T-helper 17 cell (primary cell): ENCODE measurements at regions not wholly inside any gene's neighbourhood (a gene's known extent, or its start where the extent isn't known, plus 50 kb on each side); places are given as distances from the start of the nearest gene placed in this dataset.

Experiments
- ATAC-seq: fragments of 150-1000 bp; cut with Tn5 transposase; 2 replicates; pipeline ENCODE4 v1.10.0; 2021; ENCODE audit warnings: mild to moderate bottlenecking, moderate library complexity
- DNase-seq, 3 donors: peaks; one replicate each; pipeline versions ENCODE4 v3.0.0 to v3.0.0-alpha.2; 2020 to 2021
- H3K9me3 ChIP-seq: one replicate; pipeline ENCODE4 v1.7.0; 2013; ENCODE audit warnings: low read length, mild to moderate bottlenecking; ENCODE audit not compliant: control insufficient read depth, poor library complexity, severe bottlenecking
- H3K27ac Mint-ChIP-seq: one replicate; pipeline ENCODE4 v1.8.0; 2022; ENCODE audit warnings: mild to moderate bottlenecking, moderate library complexity, mixed read lengths
- H3K27me3 Mint-ChIP-seq: one replicate; pipeline ENCODE4 v1.8.0; 2022; ENCODE audit warnings: mixed read lengths
- H3K36me3 Mint-ChIP-seq: one replicate; pipeline ENCODE4 v1.8.0; 2022; ENCODE audit warnings: low read depth, mixed read lengths
- H3K4me1 Mint-ChIP-seq: one replicate; pipeline ENCODE4 v1.8.0; 2022; ENCODE audit warnings: mild to moderate bottlenecking, mixed read lengths
- H3K4me3 Mint-ChIP-seq: one replicate; pipeline ENCODE4 v1.8.0; 2022; ENCODE audit warnings: mild to moderate bottlenecking, moderate library complexity, mixed read lengths

DNA sequence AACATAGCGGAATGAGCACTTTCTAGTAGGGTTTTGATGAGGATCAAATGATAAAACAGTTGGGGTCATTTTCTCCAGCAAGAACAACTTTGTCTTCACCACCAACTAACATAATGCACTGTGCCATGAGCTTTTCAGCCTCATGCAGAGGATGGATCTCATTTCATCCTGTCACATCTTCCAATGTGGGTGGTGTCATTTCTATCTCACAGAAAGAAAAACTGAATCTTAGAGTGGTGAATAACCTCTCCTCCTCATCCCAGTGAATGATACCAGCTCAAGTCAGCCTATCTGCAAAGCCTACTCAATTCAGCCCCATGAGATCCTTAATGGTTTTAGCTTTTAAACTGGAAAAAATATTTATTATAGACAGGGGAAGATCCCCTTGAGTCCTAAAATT lies 1147.2 kb downstream of the VRK1 start:
- Mint-ChIP-seq H3K27ac (no peak overlapping the region), H3K27me3 (no peaks in the 10 kb centered on the region), H3K4me1 (no peaks in the 10 kb centered on the region), H3K36me3 (peaks cover 5% of the 10 kb centered on the region), H3K4me3 (no peak overlapping the region)
- no peaks in the 10 kb centered on the region for H3K9me3 ChIP-seq
- DNase-seq (no peak), ATAC-seq (no peak)

DNA sequence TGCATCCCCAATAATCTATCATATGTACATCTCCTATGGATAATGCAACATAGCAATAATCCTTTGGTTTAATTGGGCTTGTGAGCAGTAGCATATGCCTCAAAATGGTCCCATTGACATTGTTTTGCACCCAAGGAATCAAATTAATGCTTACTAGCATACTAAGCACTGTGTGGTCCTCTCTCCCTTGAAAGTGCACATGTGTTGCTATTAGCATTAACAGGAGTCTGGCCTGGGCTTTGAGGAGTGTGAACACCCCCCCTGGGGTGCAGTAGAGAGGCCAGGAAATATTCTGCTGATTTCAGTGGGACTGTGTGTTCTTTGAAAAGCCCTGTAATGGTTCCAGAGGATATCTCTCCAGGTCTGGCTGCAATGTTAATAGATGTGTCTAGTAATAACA lies 1148.4 kb downstream of the VRK1 start:
- Mint-ChIP-seq H3K27ac (no peak overlapping the region), H3K4me1 (no peaks in the 10 kb centered on the region), H3K36me3 (peaks cover 5% of the 10 kb centered on the region), H3K4me3 (no peak overlapping the region), H3K27me3 (no peaks in the 10 kb centered on the region)
- ATAC-seq (no peak), DNase-seq (no peak)
- H3K9me3 ChIP-seq, result no peaks in the 10 kb centered on the region

GRCh38 chr14:97946240-97946639 lies 1149.1 kb downstream of the VRK1 start:
- Mint-ChIP-seq H3K36me3 (peaks cover 5% of the 10 kb centered on the region), H3K4me3 (no peak overlapping the region), H3K27ac (no peak overlapping the region), H3K27me3 (no peaks in the 10 kb centered on the region), H3K4me1 (peaks cover 2% of the 10 kb centered on the region)
- ATAC-seq, result no peak
- H3K9me3 ChIP-seq, result no peaks in the 10 kb centered on the region
- DNase-seq, result no peak

DNA sequence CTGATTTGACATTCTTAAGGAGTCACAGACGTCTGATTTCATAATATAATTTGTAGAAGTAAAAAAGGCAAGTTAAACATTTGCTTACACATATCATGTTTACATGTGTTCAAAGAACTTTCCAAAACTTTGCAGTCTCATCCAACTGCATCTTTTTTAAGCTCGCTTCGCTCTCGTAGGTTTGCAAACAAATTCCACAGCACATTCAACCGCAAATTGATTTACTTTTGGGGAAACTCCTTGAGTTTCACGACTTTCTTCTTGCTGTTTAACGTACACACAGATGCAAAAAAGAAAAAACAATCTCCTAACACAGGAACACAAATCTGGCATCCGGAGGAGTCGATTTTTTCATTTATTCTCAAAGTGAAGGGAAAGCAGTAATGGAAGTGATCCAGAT lies 1149.5 kb downstream of the VRK1 start:
- Mint-ChIP-seq H3K27me3 (no peaks in the 10 kb centered on the region), H3K4me3 (no peak overlapping the region), H3K4me1 (peaks cover 2% of the 10 kb centered on the region), H3K36me3 (peaks cover 5% of the 10 kb centered on the region), H3K27ac (no peak overlapping the region)
- no peaks in the 10 kb centered on the region for H3K9me3 ChIP-seq
- no peak for DNase-seq
- ATAC-seq, result no peak

DNA sequence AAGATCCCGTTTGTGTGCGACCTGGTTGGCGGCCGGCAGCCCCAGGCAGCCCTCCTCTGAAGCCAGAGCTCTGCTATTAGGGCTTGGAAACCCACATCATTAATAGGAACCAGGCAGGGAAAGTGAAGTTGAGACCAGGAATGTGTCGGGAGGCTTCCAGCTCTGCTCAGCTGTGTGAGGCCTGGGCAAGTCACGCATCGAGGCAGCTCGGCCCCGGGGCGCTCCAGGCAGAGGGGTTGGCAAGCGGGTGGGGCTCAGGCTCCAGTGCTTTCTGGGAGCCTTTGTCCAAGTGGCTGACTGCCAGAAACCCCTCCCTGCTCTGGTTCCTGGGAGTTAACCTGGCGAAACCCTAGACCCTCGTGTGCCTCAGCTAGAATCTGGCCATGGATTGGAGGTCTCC lies 1151.7 kb downstream of the VRK1 start:
- Mint-ChIP-seq H3K4me1 (peaks cover 8% of the 10 kb centered on the region), H3K27ac (no peak overlapping the region), H3K27me3 (no peaks in the 10 kb centered on the region), H3K36me3 (peaks cover 5% of the 10 kb centered on the region), H3K4me3 (no peak overlapping the region)
- DNase-seq (no peak), ATAC-seq (no peak)
- H3K9me3 ChIP-seq, result no peaks in the 10 kb centered on the region

- H3K4me1 Mint-ChIP-seq, result peaks cover 11% of the 10 kb centered on the region
- H3K36me3 Mint-ChIP-seq, result peaks cover 21% of the 10 kb centered on the region
- H3K27ac Mint-ChIP-seq, result no peak overlapping the region
- peaks cover 3% of the 10 kb centered on the region for H3K9me3 ChIP-seq
- no peak overlapping the region for H3K4me3 Mint-ChIP-seq
- DNase-seq (no peak), ATAC-seq (no peak)
- H3K27me3 Mint-ChIP-seq, result no peaks in the 10 kb centered on the region
Measured at GRCh38 chr14:97956581-97957340, 1159.6 kb downstream of the VRK1 start.

DNA sequence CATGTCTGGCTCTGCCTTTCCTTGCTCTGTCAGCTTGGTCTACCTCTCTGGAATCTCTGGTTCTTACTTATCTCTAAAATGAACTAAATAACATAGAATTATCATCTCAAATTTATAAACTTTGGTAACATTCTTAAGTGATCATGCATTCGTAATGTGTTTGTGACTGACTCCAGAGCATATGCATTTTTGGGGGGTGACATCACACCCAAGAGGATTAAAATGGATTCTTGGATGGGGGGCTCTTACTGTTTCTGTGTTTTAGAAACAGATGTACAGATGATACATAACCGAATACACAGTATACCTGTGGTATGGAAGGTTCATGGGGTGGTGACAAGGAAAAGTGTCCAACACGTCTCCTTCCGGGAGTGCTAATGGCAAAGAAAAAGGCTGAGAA lies 1162.1 kb downstream of the VRK1 start:
- DNase-seq (no peak), ATAC-seq (no peak)
- no peak overlapping the region for H3K27ac Mint-ChIP-seq
- H3K4me3 Mint-ChIP-seq, result no peak overlapping the region
- H3K4me1 Mint-ChIP-seq, result peaks cover 11% of the 10 kb centered on the region
- H3K27me3 Mint-ChIP-seq, result no peaks in the 10 kb centered on the region
- H3K36me3 Mint-ChIP-seq, result peaks cover 26% of the 10 kb centered on the region
- peaks cover 3% of the 10 kb centered on the region for H3K9me3 ChIP-seq

- Mint-ChIP-seq H3K27me3 (no peaks in the 10 kb centered on the region), H3K4me3 (no peak overlapping the region), H3K27ac (no peak overlapping the region), H3K36me3 (peaks cover 23% of the 10 kb centered on the region), H3K4me1 (peaks cover 13% of the 10 kb centered on the region)
- H3K9me3 ChIP-seq, result peaks cover 3% of the 10 kb centered on the region
- no peak for ATAC-seq
- DNase-seq, result no peak
Measured at GRCh38 chr14:97960436-97960835, 1163.3 kb downstream of the VRK1 start.

DNA sequence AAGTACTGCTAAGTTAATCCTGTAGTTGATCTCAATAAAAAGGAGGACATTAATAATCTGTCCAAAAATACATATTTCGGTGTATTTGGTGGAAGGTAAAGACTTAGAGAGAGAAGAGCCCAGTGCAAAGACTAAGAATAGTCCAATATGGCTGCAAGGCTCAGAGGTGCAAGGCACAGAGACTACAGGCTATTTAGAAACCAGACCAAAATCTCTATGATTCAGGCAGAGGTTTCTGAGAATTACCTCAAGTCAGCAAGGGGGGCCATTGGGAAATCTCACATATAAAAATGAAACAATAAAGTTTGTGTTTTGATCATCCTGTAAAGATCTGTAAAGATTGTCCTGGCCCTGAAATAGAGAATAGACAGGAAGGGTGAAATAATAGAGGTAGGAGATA lies 1173.0 kb downstream of the VRK1 start:
- Mint-ChIP-seq H3K36me3 (peaks cover 12% of the 10 kb centered on the region), H3K4me1 (peaks cover 38% of the 10 kb centered on the region), H3K4me3 (no peak overlapping the region), H3K27me3 (no peaks in the 10 kb centered on the region), H3K27ac (no peak overlapping the region)
- no peak for DNase-seq
- no peak for ATAC-seq
- H3K9me3 ChIP-seq, result no peaks in the 10 kb centered on the region

DNA sequence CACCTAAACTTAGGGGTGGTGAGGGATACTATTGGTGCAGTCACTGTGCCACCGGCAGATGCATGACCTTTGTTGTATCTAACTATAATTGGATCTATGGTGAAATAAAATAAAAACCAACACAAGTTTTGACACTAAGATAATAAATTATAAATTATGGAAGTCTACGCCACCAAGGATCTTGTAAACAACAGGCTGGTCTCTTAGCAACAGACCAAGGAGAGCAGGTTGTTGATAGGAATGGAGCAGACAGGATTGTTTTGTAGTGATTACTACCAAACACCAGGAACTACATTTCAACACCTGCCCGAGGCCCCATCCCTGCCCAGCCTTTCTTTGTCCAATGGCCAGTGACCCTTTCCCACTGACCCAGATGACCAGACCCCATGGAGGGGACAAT lies 1178.0 kb downstream of the VRK1 start:
- DNase-seq, result no peak

GRCh38 chr14:97975962-97976361 lies 1178.8 kb downstream of the VRK1 start:
- peaks cover 51% of the 10 kb centered on the region for H3K4me1 Mint-ChIP-seq
- DNase-seq, result no peak

More for the DNA sequence above, 1178.0 kb downstream of the VRK1 start:
- peaks cover 51% of the 10 kb centered on the region for H3K4me1 Mint-ChIP-seq
- no peaks in the 10 kb centered on the region for H3K9me3 ChIP-seq
- ATAC-seq, result no peak
- H3K36me3 Mint-ChIP-seq, result peaks cover 5% of the 10 kb centered on the region
- H3K27me3 Mint-ChIP-seq, result no peaks in the 10 kb centered on the region
- H3K4me3 Mint-ChIP-seq, result peak overlapping the region; percentile 88
- H3K27ac Mint-ChIP-seq, result peak overlapping the region; percentile 99

DNA sequence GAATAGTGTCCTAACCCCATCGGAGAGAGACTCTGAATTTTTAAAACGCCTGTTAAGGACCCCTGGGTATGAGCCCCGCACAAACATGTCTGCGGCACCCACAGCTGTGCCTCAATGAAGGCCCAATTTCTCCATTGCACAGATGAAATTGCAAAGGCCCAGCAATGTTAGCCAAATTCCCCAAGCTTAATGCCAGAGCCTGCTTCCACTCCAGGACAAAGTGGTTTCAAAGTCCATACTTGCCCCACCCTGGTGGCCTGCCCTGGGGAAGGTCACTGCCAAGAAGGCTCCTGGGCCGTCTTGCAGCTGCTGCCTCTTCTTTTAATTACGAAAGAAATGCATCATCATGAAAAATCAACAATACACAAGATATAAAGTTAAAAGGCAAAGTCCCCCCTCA lies 1179.7 kb downstream of the VRK1 start:
- Mint-ChIP-seq H3K27ac (peak overlapping the region; percentile 99), H3K36me3 (peaks cover 5% of the 10 kb centered on the region), H3K27me3 (no peaks in the 10 kb centered on the region), H3K4me3 (peak overlapping the region; percentile 88), H3K4me1 (peaks cover 51% of the 10 kb centered on the region)
- no peak for ATAC-seq
- no peaks in the 10 kb centered on the region for H3K9me3 ChIP-seq
- DNase-seq, result no peak

More at GRCh38 chr14:97975962-97976361, 1178.8 kb downstream of the VRK1 start:
- peaks cover 5% of the 10 kb centered on the region for H3K36me3 Mint-ChIP-seq
- no peak for ATAC-seq
- peak overlapping the region; percentile 99 for H3K27ac Mint-ChIP-seq
- H3K27me3 Mint-ChIP-seq, result no peaks in the 10 kb centered on the region
- H3K9me3 ChIP-seq, result no peaks in the 10 kb centered on the region
- peak overlapping the region; percentile 88 for H3K4me3 Mint-ChIP-seq

- H3K4me3 Mint-ChIP-seq, result peak overlapping the region; percentile 88
- peaks cover 51% of the 10 kb centered on the region for H3K4me1 Mint-ChIP-seq
- no peaks in the 10 kb centered on the region for H3K27me3 Mint-ChIP-seq
- no peaks in the 10 kb centered on the region for H3K9me3 ChIP-seq
- peak; percentile 85 for ATAC-seq
- DNase-seq, result peak; percentile 50 to 54 (median 52)
- H3K36me3 Mint-ChIP-seq, result peaks cover 5% of the 10 kb centered on the region
- H3K27ac Mint-ChIP-seq, result peak overlapping the region; percentile 99
Measured at GRCh38 chr14:97977651-97978261, 1180.6 kb downstream of the VRK1 start.

DNA sequence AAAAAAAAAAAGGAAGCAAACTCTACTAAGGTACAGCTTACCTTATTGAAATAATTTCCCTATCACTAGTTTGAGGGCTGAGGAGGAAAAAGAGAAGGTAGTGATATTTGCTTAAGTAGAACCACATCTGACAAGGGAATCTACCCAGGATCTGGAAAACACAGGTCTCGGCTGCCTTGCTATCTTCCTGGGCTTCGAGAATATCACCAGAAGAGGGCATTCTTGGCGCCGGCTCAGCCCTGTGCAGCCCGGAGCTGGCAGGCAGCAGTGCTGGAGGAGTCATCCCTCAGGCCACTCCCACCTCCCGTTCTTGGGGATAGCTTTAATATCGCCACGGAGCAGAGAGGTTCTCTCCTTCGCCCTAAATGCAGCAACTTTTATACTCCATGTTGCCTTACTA lies 1181.2 kb downstream of the VRK1 start:
- peaks cover 49% of the 10 kb centered on the region for H3K4me1 Mint-ChIP-seq
- peak; percentile 85 for ATAC-seq
- no peaks in the 10 kb centered on the region for H3K9me3 ChIP-seq

More for the DNA sequence above, 1181.2 kb downstream of the VRK1 start:
- peaks cover 5% of the 10 kb centered on the region for H3K36me3 Mint-ChIP-seq
- H3K27me3 Mint-ChIP-seq, result no peaks in the 10 kb centered on the region
- DNase-seq, result peak; percentile 53 to 63 (median 63)
- H3K4me3 Mint-ChIP-seq, result peak overlapping the region; percentile 88
- H3K27ac Mint-ChIP-seq, result peak overlapping the region; percentile 99
